SU-DHL-6 (cell line): ENCODE measurements at regions not wholly inside any gene's neighbourhood (a gene's known extent, or its start where the extent isn't known, plus 50 kb on each side); places are given as distances from the start of the nearest gene placed in this dataset.

Source experiments
- CTCF ChIP-seq: fragments of 200-600 bp; sonication (generic); IDR thresholded peaks from one replicate; pipeline ENCODE4 v1.5.1; 2017; ENCODE audit warnings: antibody characterized with exemption, mild to moderate bottlenecking, low read length, moderate library complexity; ENCODE audit not compliant: insufficient read depth, poor library complexity, severe bottlenecking
- EZH2phosphoT487 ChIP-seq: fragments of 200-600 bp; sonication (generic), shearing (Covaris generic); conservative IDR thresholded peaks from 2 replicates; pipeline ENCODE4 v1.6.1; 2018; ENCODE audit warnings: mild to moderate bottlenecking, antibody characterized with exemption, low read length, moderate library complexity, mixed read lengths

DNA sequence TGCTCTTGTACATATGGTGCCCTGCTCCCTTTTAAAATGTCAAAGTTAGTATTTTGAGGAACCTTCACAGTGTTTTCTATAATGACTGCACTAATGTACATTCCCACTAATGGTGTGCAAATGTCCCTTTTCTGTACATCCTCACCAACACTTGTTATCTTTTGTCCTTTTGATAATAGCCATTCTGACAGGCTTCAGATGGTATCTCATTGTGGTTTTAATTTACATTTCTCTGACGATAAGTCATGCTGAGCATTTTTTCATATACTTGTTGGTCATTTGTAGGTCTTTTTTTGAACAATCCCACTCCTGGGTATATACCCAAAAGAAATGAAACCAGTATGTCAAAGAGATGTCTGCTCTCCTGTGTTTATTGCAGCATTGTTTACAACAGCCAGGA is 268.3 kb downstream of the FBXO15 start:
- TF ChIP-seq CTCF: no peak
- no peak for TF ChIP-seq EZH2phosphoT487
